A549 (cell line): ENCODE measurements at regions not wholly inside any gene's neighbourhood (a gene's known extent, or its start where the extent isn't known, plus 50 kb on each side); places are given as distances from the start of the nearest gene placed in this dataset.

Source experiments
- CTCF ChIP-seq: fragments of >200 bp; sonication (Bioruptor Twin); formaldehyde crosslinking; IDR thresholded peaks from 3 replicates; pipeline ENCODE4 v1.5.1; 2016
- FOSL2 ChIP-seq, 2 experiments: fragments of 450-650 bp in 1 of 2; fragments of >200 bp in 1 of 2; sonication (Bioruptor Twin) in 1 of 2; formaldehyde crosslinking; IDR thresholded peaks; 2 replicates each; pipeline versions ENCODE4 v1.5.0 to v1.6.1; 2016 to 2020; ENCODE audit warnings: mild to moderate bottlenecking in 1 of 2, moderate library complexity in 1 of 2
- HOXA7 ChIP-seq: fragments of 250-450 bp; sonication (Bioruptor Pico); IDR thresholded peaks from 2 replicates; pipeline ENCODE4 v1.5.0; 2020; ENCODE audit warnings: mild to moderate bottlenecking, moderate library complexity
- HOXB5 ChIP-seq: fragments of 250-450 bp; sonication (Bioruptor Pico); IDR thresholded peaks from 2 replicates; pipeline ENCODE4 v1.5.0; 2020; ENCODE audit warnings: mild to moderate bottlenecking, moderate library complexity
- JUN ChIP-seq, 2 experiments: fragments of >200 bp; sonication (Bioruptor Twin); formaldehyde crosslinking; IDR thresholded peaks; 2 replicates in 1 of 2; 3 replicates in 1 of 2; pipeline ENCODE4 v1.6.1; 2016 to 2017
- PBX3 ChIP-seq: IDR thresholded peaks from 2 replicates; pipeline ENCODE4 v1.6.1; 2012
- POLR2A ChIP-seq: IDR thresholded peaks from 2 replicates; pipeline ENCODE4 v1.6.1; 2012; ENCODE audit warnings: mild to moderate bottlenecking, low read length
- RARB ChIP-seq: fragments of 250-450 bp; sonication (Bioruptor Pico); IDR thresholded peaks from 2 replicates; pipeline ENCODE4 v1.8.0; 2021; ENCODE audit warnings: mild to moderate bottlenecking, moderate library complexity
- USF2 ChIP-seq: fragments of 450-650 bp; IDR thresholded peaks from 2 replicates; pipeline ENCODE4 v1.6.1; 2014; ENCODE audit warnings: antibody characterized with exemption
- ZSCAN20 ChIP-seq: fragments of 250-450 bp; sonication (Bioruptor Pico); IDR thresholded peaks from 2 replicates; pipeline ENCODE4 v1.8.0; 2022; ENCODE audit warnings: mild to moderate bottlenecking, moderate library complexity

- TF ChIP-seq ZSCAN20 (CRISPR knock-in tag) = no peak
- TF ChIP-seq CTCF = no peak
- TF ChIP-seq USF2 = no peak
- TF ChIP-seq POLR2A = no peak
- TF ChIP-seq HOXB5 = no peak
- TF ChIP-seq FOSL2 (IDR thresholded peaks at IDR 0.05) = no peak
- no peak for TF ChIP-seq FOSL2 (CRISPR knock-in tag; IDR thresholded peaks at IDR 0.05)
- TF ChIP-seq HOXA7 = no peak
- no peak for TF ChIP-seq RARB (CRISPR knock-in tag)
- TF ChIP-seq PBX3 = no peak
- TF ChIP-seq JUN (IDR thresholded peaks at IDR 0.05) = no peak
Observed at GRCh38 chr1:170225781-170226530, 80.2 kb downstream of the NTMT2 start.
